HG02981 (cell line): ENCODE measurements at regions not wholly inside any gene's neighbourhood (a gene's known extent, or its start where the extent isn't known, plus 50 kb on each side); places are given as distances from the start of the nearest gene placed in this dataset.

Experiments used
- ATAC-seq: cut with Tn5 transposase; IDR thresholded peaks from one replicate; pipeline ENCODE4 v1.9.1; 2021; ENCODE audit warnings: mild to moderate bottlenecking, moderate library complexity; ENCODE audit not compliant: unreplicated experiment

GRCh38 chr7:116083796-116084195 lies 53.2 kb upstream of the TFEC start:
- no peak for ATAC-seq

- ATAC-seq, result no peak
Observed at GRCh38 chr7:116086547-116087045, 56.0 kb upstream of the TFEC start.

DNA sequence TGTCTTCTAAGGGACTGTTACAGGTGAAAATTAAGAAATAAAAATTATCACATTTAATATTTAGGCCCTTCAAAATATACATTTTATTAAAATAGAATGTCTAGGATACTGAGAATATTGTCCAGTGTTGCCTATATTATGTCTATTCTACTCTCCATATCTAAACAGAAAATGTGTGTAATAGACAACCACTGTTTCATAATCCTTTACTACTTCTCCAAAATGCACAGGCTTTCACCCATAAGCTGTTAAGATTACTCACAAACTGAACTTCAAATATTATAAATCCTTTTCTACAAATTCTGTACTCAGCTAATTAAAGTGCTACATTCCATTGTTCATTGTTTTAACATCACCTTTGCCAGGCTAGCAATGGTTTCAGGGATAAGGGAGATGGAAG lies 56.7 kb upstream of the TFEC start:
- no peak for ATAC-seq

- no peak for ATAC-seq
Observed at GRCh38 chr7:116087984-116088383, 57.4 kb upstream of the TFEC start.

DNA sequence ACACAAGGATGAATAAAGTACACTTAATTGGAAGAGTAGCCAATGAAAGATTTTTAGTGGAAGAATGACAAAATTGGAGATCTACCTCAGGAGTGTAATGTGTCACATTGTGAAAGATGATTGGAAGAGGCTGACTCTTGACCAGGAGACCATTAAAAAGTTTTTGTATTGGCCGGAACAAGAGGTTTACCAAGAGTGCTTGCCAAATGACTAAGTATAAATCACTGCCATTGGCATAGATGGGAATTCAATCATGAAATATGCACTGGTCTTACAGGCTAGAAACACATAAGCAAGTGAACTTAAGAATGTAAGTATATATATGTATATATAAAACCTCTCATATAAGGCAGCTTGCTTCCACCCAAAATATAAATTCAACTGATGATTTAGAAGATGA lies 58.7 kb upstream of the TFEC start:
- ATAC-seq, result no peak

GRCh38 chr7:116093516-116094301 lies 63.1 kb upstream of the TFEC start:
- ATAC-seq, result no peak

DNA sequence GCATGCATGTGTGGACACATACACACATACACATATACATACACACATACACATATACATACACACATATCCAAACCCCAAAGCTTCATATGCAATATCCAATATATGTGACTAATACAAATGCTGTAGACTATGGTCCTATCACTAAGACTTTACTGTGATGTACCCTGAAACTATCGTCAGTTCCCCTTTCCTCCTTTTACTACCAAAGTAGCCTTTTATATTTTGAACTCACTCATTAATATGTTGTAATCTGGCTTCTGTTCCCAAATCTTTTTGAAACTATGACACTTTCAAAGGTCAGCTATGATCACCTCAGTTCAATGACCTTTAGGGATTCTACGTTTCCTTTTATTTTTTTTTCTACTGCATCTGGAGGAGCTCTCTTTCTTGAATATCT lies 64.8 kb upstream of the TFEC start:
- no peak for ATAC-seq

DNA sequence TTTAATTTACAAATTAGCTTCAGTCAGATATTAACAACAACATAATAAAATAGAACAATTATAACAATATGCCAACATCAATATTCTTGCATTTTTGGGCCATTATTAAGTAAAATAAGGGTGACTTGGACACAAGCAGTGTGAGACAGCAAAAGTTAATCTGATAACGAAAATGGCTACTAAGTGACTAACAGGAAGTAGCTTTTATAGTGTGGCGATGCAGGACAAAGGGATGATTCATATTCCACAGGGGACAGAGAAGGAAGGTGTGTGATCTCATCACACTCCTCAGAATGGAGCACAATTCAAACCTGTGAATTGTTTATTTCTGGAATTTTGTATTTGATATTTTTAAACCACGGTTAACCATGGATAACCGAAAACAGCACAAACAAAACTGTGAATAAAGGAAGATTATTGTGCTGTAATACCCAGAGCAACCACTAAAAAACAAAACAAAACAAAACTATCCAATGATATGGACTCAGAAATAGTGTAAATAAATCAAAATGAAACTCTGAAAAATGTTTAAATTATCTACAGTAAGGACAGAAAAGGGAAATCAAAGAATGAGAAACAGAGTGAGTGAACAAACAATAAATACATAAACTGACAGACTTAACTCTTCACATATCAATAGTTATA lies 66.9 kb upstream of the TFEC start:
- ATAC-seq, result no peak

GRCh38 chr7:116098175-116098574 lies 67.6 kb upstream of the TFEC start:
- ATAC-seq, result no peak

GRCh38 chr7:116100626-116101025 lies 70.1 kb upstream of the TFEC start:
- no peak for ATAC-seq

DNA sequence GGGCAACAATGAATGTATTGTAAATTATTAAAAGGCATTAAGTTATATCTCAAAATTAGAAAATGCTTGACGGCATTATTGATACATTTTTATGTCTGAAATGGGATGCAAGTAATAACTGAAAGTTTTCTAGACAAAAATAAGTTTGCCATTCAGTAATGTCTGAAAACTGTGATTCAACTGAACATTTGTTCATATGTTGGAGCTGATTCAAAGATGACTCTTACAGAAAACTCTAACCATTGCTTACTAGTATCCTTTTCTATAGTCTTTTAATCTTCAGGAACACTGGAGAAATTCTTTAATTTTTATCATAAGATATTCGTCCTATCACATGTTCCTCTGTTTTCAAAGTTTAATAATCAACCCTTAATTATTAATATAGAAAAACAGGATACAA lies 71.1 kb upstream of the TFEC start:
- ATAC-seq, result no peak

DNA sequence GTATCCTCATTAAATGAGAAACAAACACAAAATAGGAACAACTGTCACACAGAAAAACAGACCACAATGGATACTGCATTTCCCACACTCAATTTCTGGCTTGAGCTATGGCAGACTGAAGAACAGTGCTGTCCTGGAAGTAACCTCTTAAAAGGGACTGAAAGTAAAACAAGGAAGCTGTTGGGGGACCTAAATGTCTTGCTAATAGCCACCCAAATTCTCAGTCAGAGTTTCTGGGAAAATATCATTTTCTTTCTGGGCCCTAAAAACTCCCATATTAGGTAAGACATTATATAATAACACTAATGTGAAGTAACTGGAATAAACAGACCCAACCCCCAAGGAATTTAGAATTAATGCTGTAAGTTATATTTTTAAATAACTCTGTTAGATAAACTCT lies 80.9 kb upstream of the TFEC start:
- no peak for ATAC-seq

GRCh38 chr7:116113310-116113709 lies 82.7 kb upstream of the TFEC start:
- no peak for ATAC-seq

DNA sequence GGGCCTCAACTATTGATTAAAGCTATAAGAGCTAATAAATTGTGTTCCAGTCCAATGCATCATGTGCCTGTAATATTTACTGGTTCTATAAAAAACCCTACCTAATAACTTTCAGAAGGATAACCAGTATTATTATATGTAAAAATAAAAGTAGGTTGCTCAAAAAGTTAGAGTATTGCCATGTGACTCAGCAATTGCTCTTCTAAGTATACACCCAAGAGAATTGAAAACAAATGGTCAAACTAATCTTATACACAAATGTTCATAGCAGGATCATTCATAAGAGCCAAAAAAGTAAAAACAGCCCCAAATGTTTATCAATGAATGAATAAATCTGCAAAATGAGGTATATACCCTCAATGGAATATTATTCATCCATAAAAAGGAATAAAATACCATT lies 89.5 kb upstream of the TES start:
- no peak for ATAC-seq

GRCh38 chr7:116122972-116123595 lies 87.3 kb upstream of the TES start:
- ATAC-seq, result peak; percentile 57

- ATAC-seq, result no peak
Observed at GRCh38 chr7:116128139-116128538, 82.2 kb upstream of the TES start.

DNA sequence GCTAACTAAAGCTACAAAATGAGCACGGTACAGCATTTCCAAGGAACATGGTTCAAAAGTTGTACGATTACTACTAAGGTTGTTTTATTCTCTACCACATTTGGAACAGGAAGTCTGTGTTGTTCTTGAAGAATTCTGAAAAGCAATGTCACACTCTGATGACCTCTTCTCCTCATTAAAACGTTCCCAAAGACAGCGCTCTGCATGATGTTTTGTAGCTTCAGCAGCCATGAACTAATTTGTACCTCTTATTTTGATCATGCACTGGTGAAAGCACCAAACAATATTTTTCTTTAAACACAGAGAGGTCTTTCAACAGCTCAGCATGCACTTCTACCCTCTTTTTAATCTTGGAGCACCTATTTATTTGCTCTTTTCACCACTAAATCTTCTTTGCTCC lies 75.0 kb upstream of the TES start:
- ATAC-seq, result no peak

DNA sequence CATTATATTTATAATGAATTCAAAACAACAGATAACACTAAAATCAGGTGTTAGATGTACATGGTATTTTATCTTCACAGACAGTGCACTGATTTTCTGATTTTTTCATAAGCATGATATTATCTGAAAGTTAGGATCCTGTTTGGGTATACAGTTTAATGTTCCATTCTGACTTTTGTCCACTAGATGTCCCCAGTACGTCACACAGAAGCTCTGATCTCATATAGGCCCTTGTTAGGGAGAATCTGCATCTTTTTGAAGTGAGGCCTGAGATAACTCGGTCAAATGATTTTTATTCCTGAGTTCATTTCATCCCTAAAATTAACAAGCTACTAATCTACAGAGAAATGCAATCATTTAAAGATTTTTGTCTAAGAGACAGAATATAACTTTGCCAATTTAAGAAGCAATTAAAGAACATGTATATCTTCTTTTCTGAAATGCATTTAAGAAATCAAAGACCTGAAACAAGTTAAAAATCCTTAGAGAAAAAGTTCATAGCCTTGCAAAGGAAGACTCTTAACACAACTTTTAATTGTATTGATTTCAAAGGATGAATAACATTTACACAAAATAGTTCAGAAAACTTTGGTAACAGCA lies 72.0 kb upstream of the TES start:
- peak; percentile 91 for ATAC-seq

DNA sequence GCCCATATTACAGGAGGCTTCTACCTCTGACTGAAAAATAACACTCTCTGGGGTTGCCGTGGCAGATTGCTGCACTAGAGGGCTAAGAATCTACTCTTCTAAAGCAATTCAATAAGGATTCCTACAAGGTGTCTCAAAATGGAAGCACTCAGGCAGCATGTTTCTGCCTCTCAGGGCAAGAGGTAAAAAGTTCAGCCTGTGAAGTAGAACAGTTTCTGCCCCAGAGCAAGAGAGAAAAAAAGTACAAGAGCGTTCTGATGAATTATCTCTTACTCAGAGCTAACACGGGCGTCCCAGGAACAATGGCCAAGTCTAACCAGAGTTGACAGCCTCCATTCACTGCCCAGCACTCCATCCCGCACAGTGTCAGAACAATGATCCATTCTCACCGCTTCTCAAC lies 71.3 kb upstream of the TES start:
- no peak for ATAC-seq

DNA sequence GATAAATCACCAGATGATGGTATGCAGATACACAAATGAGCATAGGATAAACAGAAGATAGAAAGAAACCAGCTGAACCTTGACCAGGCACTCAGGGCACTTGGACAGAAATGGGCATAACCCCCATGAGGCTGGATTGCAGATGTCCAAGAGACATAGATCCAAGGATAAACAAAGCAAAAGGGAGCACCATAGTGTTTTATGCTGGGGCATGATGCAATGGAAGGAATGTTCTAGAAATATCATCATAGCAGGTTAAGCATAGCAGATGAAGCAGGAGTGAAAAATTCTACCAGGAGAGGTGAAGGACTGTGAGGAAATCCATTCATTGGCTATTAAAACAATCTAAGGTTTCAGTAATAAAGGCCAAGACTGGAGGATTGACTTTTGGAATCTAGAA lies 70.5 kb upstream of the TES start:
- ATAC-seq, result no peak

- no peak for ATAC-seq
Observed at GRCh38 chr7:116142374-116142773, 68.0 kb upstream of the TES start.

DNA sequence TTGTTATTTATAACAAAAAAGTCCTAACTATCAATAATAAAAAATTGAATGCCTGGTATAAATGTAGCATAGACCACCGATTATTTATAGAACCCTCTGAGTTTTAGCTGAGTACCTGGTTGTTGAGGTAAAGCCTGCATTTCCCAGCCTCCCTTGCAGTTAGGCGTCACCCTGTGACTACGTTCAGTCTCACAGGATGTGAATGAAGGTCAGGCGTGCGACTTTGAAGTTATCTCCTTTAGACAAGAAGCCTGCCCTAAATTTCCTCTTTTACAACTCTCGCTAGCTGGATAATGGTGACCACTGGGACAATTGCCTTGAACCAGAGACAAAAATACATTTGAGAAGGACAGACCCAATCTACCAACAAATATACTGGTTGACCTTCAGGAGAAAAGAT lies 67.5 kb upstream of the TES start:
- no peak for ATAC-seq
